A549 (cell line): ENCODE measurements at regions not wholly inside any gene's neighbourhood (a gene's known extent, or its start where the extent isn't known, plus 50 kb on each side); places are given as distances from the start of the nearest gene placed in this dataset.

Experiments
- ATAC-seq, 2 experiments: fragments of 200-7000 bp in 1 of 2; fragments of >200 bp in 1 of 2; cut with Nextera tagmentation in 1 of 2; cut with Tn5 transposase in 1 of 2; 3 replicates each; pipeline versions ENCODE4 v1.8.0 to v1.9.1; 2018 to 2020; ENCODE audit warnings: mild to moderate bottlenecking in 1 of 2, moderate library complexity in 1 of 2
- CTCF ChIA-PET: fragments of 300-600 bp; sonication (Branson Sonifier 250); formaldehyde crosslinking; extraction: SDS; loops from one replicate; lab custom pipeline; 2021; ENCODE audit warnings: antibody characterized with exemption, inconsistent platforms; lab: Yijun Ruan, JAX
- POLR2A ChIA-PET: fragments of 350-600 bp; formaldehyde crosslinking; extraction: SDS; loops from one replicate; lab custom pipeline; 2021; ENCODE audit warnings: antibody characterized with exemption, inconsistent platforms; lab: Yijun Ruan, JAX
- DNase-seq, 2 experiments: peaks; one replicate each; pipeline versions ENCODE4 v3.0.0 to v3.0.0-alpha.2; 2011 to 2016; ENCODE audit warnings: low read depth in 1 of 2, low spot score in 1 of 2
- FAIRE-seq: peaks from 2 replicates; lab custom pipeline; 2011; peaks lifted over from hg19 to GRCh38; lab: Jason Lieb, UNC
- H3K27ac ChIP-seq, 2 experiments: fragments of >200 bp; sonication (Bioruptor Twin); formaldehyde crosslinking; 3 replicates each; pipeline ENCODE4 v1.5.1; 2016 to 2017
- H3K4me1 ChIP-seq: fragments of >200 bp; sonication (Bioruptor Twin); formaldehyde crosslinking; 3 replicates; pipeline ENCODE4 v1.6.1; 2016
- H3K4me2 ChIP-seq: fragments of >200 bp; sonication (Bioruptor Twin); formaldehyde crosslinking; 3 replicates; pipeline ENCODE4 v1.6.1; 2016
- H3K4me3 ChIP-seq: fragments of >200 bp; sonication (Bioruptor Twin); formaldehyde crosslinking; 3 replicates; pipeline ENCODE4 v1.5.1; 2016
- H3K9me3 ChIP-seq: fragments of >200 bp; sonication (Bioruptor Twin); formaldehyde crosslinking; 3 replicates; pipeline ENCODE4 v1.6.1; 2016
- CHD2 ChIP-seq: fragments of 150-350 bp; IDR thresholded peaks from 2 replicates; pipeline ENCODE4 v1.6.1; 2014; ENCODE audit warnings: low read length; ENCODE audit not compliant: partially characterized antibody
- CHD4 ChIP-seq: fragments of 200-600 bp; sonication (generic); IDR thresholded peaks from 2 replicates; pipeline ENCODE4 v1.6.1; 2016; ENCODE audit warnings: antibody characterized with exemption, mild to moderate bottlenecking, borderline replicate concordance
- EHF ChIP-seq: fragments of 250-450 bp; sonication (Bioruptor Pico); IDR thresholded peaks from 2 replicates; pipeline ENCODE4 v1.5.0; 2020; ENCODE audit warnings: mild to moderate bottlenecking
- EHMT2 ChIP-seq: fragments of 200-600 bp; sonication (generic); IDR thresholded peaks from 2 replicates; pipeline ENCODE4 v1.6.1; 2016; ENCODE audit warnings: antibody characterized with exemption, low read depth, mild to moderate bottlenecking, moderate library complexity
- EP300 ChIP-seq, 2 experiments: fragments of >200 bp; sonication (Bioruptor Twin); formaldehyde crosslinking; IDR thresholded peaks; 2 replicates in 1 of 2; 3 replicates in 1 of 2; pipeline ENCODE4 v1.6.1; 2016 to 2017
- ESRRA ChIP-seq: fragments of 150-350 bp; IDR thresholded peaks from 2 replicates; pipeline ENCODE4 v1.6.1; 2014; ENCODE audit warnings: mild to moderate bottlenecking, low read length, borderline replicate concordance
- FOSB ChIP-seq: fragments of 250-450 bp; sonication (Bioruptor Pico); IDR thresholded peaks from 2 replicates; pipeline ENCODE4 v1.5.0; 2020; ENCODE audit warnings: mild to moderate bottlenecking, moderate library complexity
- FOSL2 ChIP-seq, 2 experiments: fragments of 450-650 bp in 1 of 2; fragments of >200 bp in 1 of 2; sonication (Bioruptor Twin) in 1 of 2; formaldehyde crosslinking; IDR thresholded peaks; 2 replicates each; pipeline versions ENCODE4 v1.5.0 to v1.6.1; 2016 to 2020; ENCODE audit warnings: mild to moderate bottlenecking in 1 of 2, moderate library complexity in 1 of 2
- FOXS1 ChIP-seq: fragments of 250-450 bp; sonication (Bioruptor Pico); IDR thresholded peaks from 2 replicates; pipeline ENCODE4 v1.5.0; 2020; ENCODE audit warnings: mild to moderate bottlenecking, moderate library complexity
- GATA3 ChIP-seq: IDR thresholded peaks from 2 replicates; pipeline ENCODE4 v1.6.1; 2012; ENCODE audit warnings: borderline replicate concordance
- HES2 ChIP-seq: fragments of >200 bp; sonication (Bioruptor Twin); formaldehyde crosslinking; IDR thresholded peaks from 2 replicates; pipeline ENCODE4 v1.6.1; 2016
- HOXA7 ChIP-seq: fragments of 250-450 bp; sonication (Bioruptor Pico); IDR thresholded peaks from 2 replicates; pipeline ENCODE4 v1.5.0; 2020; ENCODE audit warnings: mild to moderate bottlenecking, moderate library complexity
- JUN ChIP-seq, 2 experiments: fragments of >200 bp; sonication (Bioruptor Twin); formaldehyde crosslinking; IDR thresholded peaks; 2 replicates in 1 of 2; 3 replicates in 1 of 2; pipeline ENCODE4 v1.6.1; 2016 to 2017
- JUNB ChIP-seq: fragments of >200 bp; sonication (Bioruptor Twin); formaldehyde crosslinking; IDR thresholded peaks from 2 replicates; pipeline ENCODE4 v1.6.1; 2016
- KDM1A ChIP-seq: fragments of 200-600 bp; sonication (generic); IDR thresholded peaks from 2 replicates; pipeline ENCODE4 v1.6.1; 2016; ENCODE audit warnings: low read depth, mild to moderate bottlenecking
- MAZ ChIP-seq: fragments of 150-350 bp; IDR thresholded peaks from 2 replicates; pipeline ENCODE4 v1.6.1; 2014; ENCODE audit warnings: antibody characterized with exemption, low read depth, low read length, borderline replicate concordance
- NPAS2 ChIP-seq: fragments of 250-450 bp; sonication (Bioruptor Pico); IDR thresholded peaks from 2 replicates; pipeline ENCODE4 v1.8.0; 2022; ENCODE audit warnings: mild to moderate bottlenecking, moderate library complexity, borderline replicate concordance
- RAD21 ChIP-seq, 2 experiments: fragments of >200 bp in 1 of 2; sonication (Bioruptor Twin) in 1 of 2; formaldehyde crosslinking in 1 of 2; IDR thresholded peaks in 1 of 2; conservative IDR thresholded peaks in 1 of 2; 2 replicates in 1 of 2; 3 replicates in 1 of 2; pipeline ENCODE4 v1.6.1; 2012 to 2018; ENCODE audit warnings: inconsistent platforms in 1 of 2
- RARB ChIP-seq: fragments of 250-450 bp; sonication (Bioruptor Pico); IDR thresholded peaks from 2 replicates; pipeline ENCODE4 v1.8.0; 2021; ENCODE audit warnings: mild to moderate bottlenecking, moderate library complexity
- RCOR1 ChIP-seq: fragments of 150-350 bp; IDR thresholded peaks from 2 replicates; pipeline ENCODE4 v1.6.1; 2014; ENCODE audit warnings: antibody characterized with exemption, low read length, low read depth
- RNF2 ChIP-seq: fragments of 200-600 bp; sonication (generic); IDR thresholded peaks from 2 replicates; pipeline ENCODE4 v1.6.1; 2016; ENCODE audit warnings: low read depth, mild to moderate bottlenecking, antibody characterized with exemption, moderate library complexity, borderline replicate concordance
- SMC3 ChIP-seq: fragments of >200 bp; sonication (Bioruptor Twin); formaldehyde crosslinking; IDR thresholded peaks from 3 replicates; pipeline ENCODE4 v1.6.1; 2018; ENCODE audit warnings: inconsistent platforms
- SREBF2 ChIP-seq: fragments of 450-650 bp; IDR thresholded peaks from 2 replicates; pipeline ENCODE4 v1.6.1; 2014; ENCODE audit warnings: mild to moderate bottlenecking, moderate library complexity
- TFCP2L1 ChIP-seq: fragments of 250-450 bp; sonication (Bioruptor Pico); IDR thresholded peaks from 2 replicates; pipeline ENCODE4 v1.5.0; 2021; ENCODE audit warnings: mild to moderate bottlenecking
- USF2 ChIP-seq: fragments of 450-650 bp; IDR thresholded peaks from 2 replicates; pipeline ENCODE4 v1.6.1; 2014; ENCODE audit warnings: antibody characterized with exemption
- ZFP36 ChIP-seq: fragments of 450-650 bp; IDR thresholded peaks from 2 replicates; pipeline ENCODE4 v1.6.1; 2014; ENCODE audit warnings: borderline replicate concordance; ENCODE audit not compliant: partially characterized antibody
- WGBS: methylation state at CpG from one replicate; pipeline ENCODE4 v1.1.6; 2017; ENCODE audit errors: missing lambda C conversion rate; 5-methylcytosine and 5-hydroxymethylcytosine counted together
- TF ChIP-seq, protein P1 (sequence below): fragments of >200 bp; sonication (Bioruptor Twin); formaldehyde crosslinking; IDR thresholded peaks from 3 replicates; pipeline ENCODE4 v1.5.1; 2016
- TF ChIP-seq, protein P2 (sequence below): IDR thresholded peaks from 2 replicates; pipeline ENCODE4 v1.6.1; 2012
- TF ChIP-seq, protein P3 (sequence below): fragments of 250-450 bp; sonication (Bioruptor Pico); IDR thresholded peaks from 2 replicates; pipeline ENCODE4 v1.5.0; 2021; ENCODE audit warnings: mild to moderate bottlenecking, moderate library complexity, borderline replicate concordance
- TF ChIP-seq, protein P4 (sequence below): IDR thresholded peaks from 2 replicates; pipeline ENCODE4 v1.6.1; 2012; ENCODE audit warnings: low read depth, borderline replicate concordance
- TF ChIP-seq, protein P5 (sequence below): fragments of >200 bp; sonication (Bioruptor Twin); formaldehyde crosslinking; IDR thresholded peaks from 3 replicates; pipeline ENCODE4 v1.6.1; 2016

- FAIRE-seq (no peak), ATAC-seq (no peak), DNase-seq (no peak)
- Histone ChIP-seq H3K4me1 (peaks cover 9% of the 10 kb centered on the region), H3K4me2 (no peak overlapping the region), H3K9me3 (no peaks in the 10 kb centered on the region), H3K4me3 (no peak overlapping the region), H3K27ac (no peak overlapping the region)
- TF ChIP-seq, protein P1, sequence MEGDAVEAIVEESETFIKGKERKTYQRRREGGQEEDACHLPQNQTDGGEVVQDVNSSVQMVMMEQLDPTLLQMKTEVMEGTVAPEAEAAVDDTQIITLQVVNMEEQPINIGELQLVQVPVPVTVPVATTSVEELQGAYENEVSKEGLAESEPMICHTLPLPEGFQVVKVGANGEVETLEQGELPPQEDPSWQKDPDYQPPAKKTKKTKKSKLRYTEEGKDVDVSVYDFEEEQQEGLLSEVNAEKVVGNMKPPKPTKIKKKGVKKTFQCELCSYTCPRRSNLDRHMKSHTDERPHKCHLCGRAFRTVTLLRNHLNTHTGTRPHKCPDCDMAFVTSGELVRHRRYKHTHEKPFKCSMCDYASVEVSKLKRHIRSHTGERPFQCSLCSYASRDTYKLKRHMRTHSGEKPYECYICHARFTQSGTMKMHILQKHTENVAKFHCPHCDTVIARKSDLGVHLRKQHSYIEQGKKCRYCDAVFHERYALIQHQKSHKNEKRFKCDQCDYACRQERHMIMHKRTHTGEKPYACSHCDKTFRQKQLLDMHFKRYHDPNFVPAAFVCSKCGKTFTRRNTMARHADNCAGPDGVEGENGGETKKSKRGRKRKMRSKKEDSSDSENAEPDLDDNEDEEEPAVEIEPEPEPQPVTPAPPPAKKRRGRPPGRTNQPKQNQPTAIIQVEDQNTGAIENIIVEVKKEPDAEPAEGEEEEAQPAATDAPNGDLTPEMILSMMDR, result no peak
- TF ChIP-seq FOSB (CRISPR knock-in tag) (no peak), TFCP2L1 (CRISPR knock-in tag) (no peak), CHD4 (no peak), MAZ (no peak), RNF2 (no peak), RARB (CRISPR knock-in tag) (no peak), HES2 (no peak), RAD21 (conservative IDR thresholded peaks at IDR 0.05 in 1 of 2, IDR thresholded peaks at IDR 0.05 in 1 of 2) (no peak), EHMT2 (no peak), HOXA7 (CRISPR knock-in tag) (no peak), FOSL2 (IDR thresholded peaks at IDR 0.05) (no peak), FOSL2 (CRISPR knock-in tag; IDR thresholded peaks at IDR 0.05) (no peak), SREBF2 (no peak), EHF (no peak), ZFP36 (no peak), KDM1A (no peak), SMC3 (no peak), GATA3 (no peak)
- TF ChIP-seq, protein P2, sequence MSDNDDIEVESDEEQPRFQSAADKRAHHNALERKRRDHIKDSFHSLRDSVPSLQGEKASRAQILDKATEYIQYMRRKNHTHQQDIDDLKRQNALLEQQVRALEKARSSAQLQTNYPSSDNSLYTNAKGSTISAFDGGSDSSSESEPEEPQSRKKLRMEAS, result no peak
- TF ChIP-seq, protein P3, sequence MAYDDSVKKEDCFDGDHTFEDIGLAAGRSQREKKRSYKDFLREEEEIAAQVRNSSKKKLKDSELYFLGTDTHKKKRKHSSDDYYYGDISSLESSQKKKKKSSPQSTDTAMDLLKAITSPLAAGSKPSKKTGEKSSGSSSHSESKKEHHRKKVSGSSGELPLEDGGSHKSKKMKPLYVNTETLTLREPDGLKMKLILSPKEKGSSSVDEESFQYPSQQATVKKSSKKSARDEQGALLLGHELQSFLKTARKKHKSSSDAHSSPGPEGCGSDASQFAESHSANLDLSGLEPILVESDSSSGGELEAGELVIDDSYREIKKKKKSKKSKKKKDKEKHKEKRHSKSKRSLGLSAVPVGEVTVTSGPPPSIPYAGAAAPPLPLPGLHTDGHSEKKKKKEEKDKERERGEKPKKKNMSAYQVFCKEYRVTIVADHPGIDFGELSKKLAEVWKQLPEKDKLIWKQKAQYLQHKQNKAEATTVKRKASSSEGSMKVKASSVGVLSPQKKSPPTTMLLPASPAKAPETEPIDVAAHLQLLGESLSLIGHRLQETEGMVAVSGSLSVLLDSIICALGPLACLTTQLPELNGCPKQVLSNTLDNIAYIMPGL (CRISPR knock-in tag), result no peak
- ChIA-PET POLR2A (no interaction called here), CTCF (interaction anchor here (1.3 to 13.4 kb wide), 2 partner anchors 29 to 83 kb away, joined by 4 to 313 read pairs; no protein-coding TSS in a partner anchor)
- 74% methylated on average over 6 of the region's 6 CpGs for WGBS
Measured at GRCh38 chr17:55612691-55613141, 101.5 kb upstream of the SMIM36 start.

GRCh38 chr17:55607731-55608341 is 96.6 kb upstream of the SMIM36 start:
- ChIA-PET POLR2A (interaction anchor here (0.9 to 1.6 kb wide), 2 partner anchors 67 to 174 kb away, joined by 3 to 5 read pairs; no protein-coding TSS in a partner anchor), CTCF (interaction anchor here (0.6 to 13.4 kb wide), 7 partner anchors 78 to 1147 kb away, joined by 3 to 313 read pairs (median 3); no protein-coding TSS in a partner anchor)
- Histone ChIP-seq H3K4me1 (peaks cover 18% of the 10 kb centered on the region), H3K27ac (peak overlapping the region; percentile 53 to 64; a peak in 5 of 6 replicates), H3K4me2 (peak overlapping the region; percentile 29), H3K9me3 (no peaks in the 10 kb centered on the region), H3K4me3 (no peak overlapping the region)
- ATAC-seq, result peak; percentile 82 to 85
- WGBS, result 3% methylated on average over 2 of the region's 2 CpGs
- peak; percentile 25 to 81 for DNase-seq
- peak; percentile 56 for FAIRE-seq
- TF ChIP-seq, protein P4, sequence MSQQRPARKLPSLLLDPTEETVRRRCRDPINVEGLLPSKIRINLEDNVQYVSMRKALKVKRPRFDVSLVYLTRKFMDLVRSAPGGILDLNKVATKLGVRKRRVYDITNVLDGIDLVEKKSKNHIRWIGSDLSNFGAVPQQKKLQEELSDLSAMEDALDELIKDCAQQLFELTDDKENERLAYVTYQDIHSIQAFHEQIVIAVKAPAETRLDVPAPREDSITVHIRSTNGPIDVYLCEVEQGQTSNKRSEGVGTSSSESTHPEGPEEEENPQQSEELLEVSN, result no peak
- TF ChIP-seq RCOR1 (no peak), JUN (IDR thresholded peaks at IDR 0.05) (peak; percentile 52 to 83; a peak in 3 of 5 replicates), JUNB (peak; percentile 88), ESRRA (no peak), FOSL2 (IDR thresholded peaks at IDR 0.05) (peak; percentile 74), FOSL2 (CRISPR knock-in tag; IDR thresholded peaks at IDR 0.05) (peak; percentile 66), CHD2 (no peak), FOXS1 (CRISPR knock-in tag) (no peak), USF2 (no peak), GATA3 (peak; percentile 73), NPAS2 (CRISPR knock-in tag) (no peak), EP300 (IDR thresholded peaks at IDR 0.05) (peak; percentile 63; a peak in 4 of 5 replicates), MAZ (no peak)
- TF ChIP-seq, protein P5, sequence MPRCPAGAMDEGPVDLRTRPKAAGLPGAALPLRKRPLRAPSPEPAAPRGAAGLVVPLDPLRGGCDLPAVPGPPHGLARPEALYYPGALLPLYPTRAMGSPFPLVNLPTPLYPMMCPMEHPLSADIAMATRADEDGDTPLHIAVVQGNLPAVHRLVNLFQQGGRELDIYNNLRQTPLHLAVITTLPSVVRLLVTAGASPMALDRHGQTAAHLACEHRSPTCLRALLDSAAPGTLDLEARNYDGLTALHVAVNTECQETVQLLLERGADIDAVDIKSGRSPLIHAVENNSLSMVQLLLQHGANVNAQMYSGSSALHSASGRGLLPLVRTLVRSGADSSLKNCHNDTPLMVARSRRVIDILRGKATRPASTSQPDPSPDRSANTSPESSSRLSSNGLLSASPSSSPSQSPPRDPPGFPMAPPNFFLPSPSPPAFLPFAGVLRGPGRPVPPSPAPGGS, result peak; percentile 70; the same call in 1 of the 3 replicates
